ENCODE measurements at regions not wholly inside any gene's neighbourhood (a gene's known extent, or its start where the extent isn't known, plus 50 kb on each side); places are given as distances from the start of the nearest gene placed in this dataset.

DNA sequence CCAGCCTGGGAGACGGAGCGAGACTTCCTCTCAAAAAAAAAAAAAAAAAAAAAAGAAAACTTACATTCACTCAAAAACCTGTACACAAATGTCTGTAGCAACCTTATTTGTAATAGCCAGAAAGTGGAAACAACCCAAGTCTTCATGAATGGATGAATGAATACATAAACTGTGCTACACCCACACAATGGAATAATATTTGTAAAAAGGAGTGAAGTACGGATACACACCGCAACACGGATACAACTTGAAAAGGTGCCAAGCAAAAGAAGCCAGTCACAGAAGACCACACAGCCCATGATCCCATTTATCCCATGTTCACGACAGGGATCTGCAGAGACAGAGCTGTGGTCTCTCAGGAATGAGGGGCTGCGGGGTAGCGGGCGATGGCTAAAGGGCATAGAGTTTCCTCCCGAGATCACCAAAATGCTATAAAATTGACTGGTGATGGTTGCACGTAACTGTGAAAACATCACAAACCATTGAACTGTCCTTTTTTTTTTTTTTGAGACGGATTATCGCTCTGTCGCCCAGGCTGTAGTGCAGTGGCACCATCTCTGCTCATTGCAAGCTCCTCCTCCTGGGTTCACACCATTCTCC, 76.2 kb upstream of the COL5A1 start:
- no peak for TF ChIP-seq POLR2A (IDR thresholded peaks at IDR 0.05)
- TF ChIP-seq, protein P1, sequence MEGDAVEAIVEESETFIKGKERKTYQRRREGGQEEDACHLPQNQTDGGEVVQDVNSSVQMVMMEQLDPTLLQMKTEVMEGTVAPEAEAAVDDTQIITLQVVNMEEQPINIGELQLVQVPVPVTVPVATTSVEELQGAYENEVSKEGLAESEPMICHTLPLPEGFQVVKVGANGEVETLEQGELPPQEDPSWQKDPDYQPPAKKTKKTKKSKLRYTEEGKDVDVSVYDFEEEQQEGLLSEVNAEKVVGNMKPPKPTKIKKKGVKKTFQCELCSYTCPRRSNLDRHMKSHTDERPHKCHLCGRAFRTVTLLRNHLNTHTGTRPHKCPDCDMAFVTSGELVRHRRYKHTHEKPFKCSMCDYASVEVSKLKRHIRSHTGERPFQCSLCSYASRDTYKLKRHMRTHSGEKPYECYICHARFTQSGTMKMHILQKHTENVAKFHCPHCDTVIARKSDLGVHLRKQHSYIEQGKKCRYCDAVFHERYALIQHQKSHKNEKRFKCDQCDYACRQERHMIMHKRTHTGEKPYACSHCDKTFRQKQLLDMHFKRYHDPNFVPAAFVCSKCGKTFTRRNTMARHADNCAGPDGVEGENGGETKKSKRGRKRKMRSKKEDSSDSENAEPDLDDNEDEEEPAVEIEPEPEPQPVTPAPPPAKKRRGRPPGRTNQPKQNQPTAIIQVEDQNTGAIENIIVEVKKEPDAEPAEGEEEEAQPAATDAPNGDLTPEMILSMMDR (IDR thresholded peaks at IDR 0.05) = no peak

Data from uterus (tissue), 2 donors.